ENCODE measurements at regions not wholly inside any gene's neighbourhood (a gene's known extent, or its start where the extent isn't known, plus 50 kb on each side); places are given as distances from the start of the nearest gene placed in this dataset.

DNA sequence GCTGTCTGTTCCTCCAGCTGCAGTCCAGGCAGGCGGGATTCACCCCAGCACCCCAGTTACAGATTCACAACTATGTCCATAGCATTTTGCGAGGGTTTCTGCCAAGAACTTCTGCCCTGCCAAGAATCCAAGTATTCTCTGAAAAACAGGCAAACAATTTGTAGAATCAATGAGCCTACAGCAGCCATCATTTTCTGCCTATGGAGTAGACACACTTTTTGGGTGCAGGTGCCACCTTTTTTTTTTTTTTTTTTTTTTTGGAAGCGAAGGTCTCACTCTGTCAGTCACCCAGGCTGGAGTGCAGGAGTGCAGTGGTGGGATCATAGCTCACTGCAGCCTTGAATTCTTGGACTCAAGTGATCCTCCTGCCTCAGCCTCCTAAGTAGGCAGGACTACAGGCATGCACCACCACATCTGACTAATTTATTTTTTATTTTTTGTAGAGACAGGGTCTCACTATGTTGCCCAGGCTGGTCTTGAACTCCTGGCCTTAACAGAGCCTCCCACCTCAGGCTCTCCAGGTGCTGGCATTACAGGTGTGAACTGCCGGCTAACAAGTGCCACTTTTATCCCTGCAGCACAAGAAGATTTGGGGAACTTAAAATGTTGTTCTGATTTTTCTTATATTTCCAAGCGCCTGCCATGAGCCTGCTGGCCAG lies 195.1 kb downstream of the SNX19 start:
- DNase-seq (ENCODE audit: low spot score in 2 of 2) = no peak
- intact Hi-C loops (cut with DNase I; ENCODE audit: low total_unique reads) = no loop called here

DNA sequence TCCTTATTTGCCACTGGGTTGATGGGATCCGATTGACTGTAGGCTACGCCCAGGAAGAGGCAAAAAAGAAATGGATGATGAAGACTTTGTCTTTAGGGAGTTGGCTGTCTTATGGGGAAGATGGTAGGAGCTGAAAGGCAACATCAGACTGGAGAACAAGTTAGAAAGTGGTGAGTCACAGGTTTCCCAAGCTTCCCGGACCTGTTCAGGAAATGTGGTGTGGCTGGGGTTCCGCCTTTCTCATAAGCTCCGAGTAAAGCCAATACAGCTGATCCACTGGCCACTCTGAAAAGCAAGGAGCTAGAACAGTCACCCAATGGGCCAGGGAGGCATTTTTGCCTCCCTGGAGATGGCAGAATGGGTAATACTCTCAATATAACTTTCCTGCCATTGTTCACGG lies 194.5 kb downstream of the SNX19 start:
- intact Hi-C loops (cut with DNase I; ENCODE audit: low total_unique reads) = no loop called here
- H3K36me3 ChIP-seq = no peaks in the 10 kb centered on the region
- H3K4me1 ChIP-seq = peaks cover 0 to 8% of the 10 kb centered on the region in 2 donors
- no peak for DNase-seq (ENCODE audit: low spot score in 2 of 2)
- H3K4me3 ChIP-seq = no peak overlapping the region
- H3K27ac ChIP-seq = no peak overlapping the region
- no peaks in the 10 kb centered on the region for H3K9me3 ChIP-seq
- TF ChIP-seq POLR2AphosphoS5 (IDR thresholded peaks at IDR 0.05) = no peak
- no peak for TF ChIP-seq POLR2A (IDR thresholded peaks at IDR 0.05)
- TF ChIP-seq, protein P1, sequence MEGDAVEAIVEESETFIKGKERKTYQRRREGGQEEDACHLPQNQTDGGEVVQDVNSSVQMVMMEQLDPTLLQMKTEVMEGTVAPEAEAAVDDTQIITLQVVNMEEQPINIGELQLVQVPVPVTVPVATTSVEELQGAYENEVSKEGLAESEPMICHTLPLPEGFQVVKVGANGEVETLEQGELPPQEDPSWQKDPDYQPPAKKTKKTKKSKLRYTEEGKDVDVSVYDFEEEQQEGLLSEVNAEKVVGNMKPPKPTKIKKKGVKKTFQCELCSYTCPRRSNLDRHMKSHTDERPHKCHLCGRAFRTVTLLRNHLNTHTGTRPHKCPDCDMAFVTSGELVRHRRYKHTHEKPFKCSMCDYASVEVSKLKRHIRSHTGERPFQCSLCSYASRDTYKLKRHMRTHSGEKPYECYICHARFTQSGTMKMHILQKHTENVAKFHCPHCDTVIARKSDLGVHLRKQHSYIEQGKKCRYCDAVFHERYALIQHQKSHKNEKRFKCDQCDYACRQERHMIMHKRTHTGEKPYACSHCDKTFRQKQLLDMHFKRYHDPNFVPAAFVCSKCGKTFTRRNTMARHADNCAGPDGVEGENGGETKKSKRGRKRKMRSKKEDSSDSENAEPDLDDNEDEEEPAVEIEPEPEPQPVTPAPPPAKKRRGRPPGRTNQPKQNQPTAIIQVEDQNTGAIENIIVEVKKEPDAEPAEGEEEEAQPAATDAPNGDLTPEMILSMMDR (IDR thresholded peaks at IDR 0.05) = no peak
- H3K27me3 ChIP-seq = no peaks in the 10 kb centered on the region

More for the DNA sequence above, 195.1 kb downstream of the SNX19 start:
- no peak for TF ChIP-seq POLR2A (IDR thresholded peaks at IDR 0.05)
- TF ChIP-seq, protein P1 (IDR thresholded peaks at IDR 0.05) = no peak
- no peak for TF ChIP-seq POLR2AphosphoS5 (IDR thresholded peaks at IDR 0.05)
- H3K27ac ChIP-seq = no peak overlapping the region
- H3K27me3 ChIP-seq = no peaks in the 10 kb centered on the region
- H3K4me1 ChIP-seq = peaks cover 0 to 8% of the 10 kb centered on the region in 2 donors
- no peaks in the 10 kb centered on the region for H3K36me3 ChIP-seq
- no peaks in the 10 kb centered on the region for H3K9me3 ChIP-seq
- no peak overlapping the region for H3K4me3 ChIP-seq

DNA sequence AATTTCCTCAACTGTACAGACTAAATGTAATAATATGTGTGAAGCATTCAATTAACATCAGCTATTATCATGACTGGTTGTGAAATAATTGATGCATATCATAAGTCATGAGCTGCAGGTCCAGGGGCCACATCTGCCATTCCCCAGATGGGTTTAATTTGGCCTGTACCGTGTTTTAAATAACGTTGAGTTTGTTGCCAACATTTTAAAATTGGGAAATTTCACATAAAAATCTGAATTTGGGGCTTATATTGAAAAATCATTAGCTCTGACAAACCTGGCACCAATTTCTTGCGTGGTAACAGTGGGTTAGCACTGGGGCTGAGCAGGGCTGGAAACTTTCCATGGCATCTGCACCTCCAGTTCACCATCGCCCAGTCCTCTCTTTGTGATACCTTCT lies 193.9 kb downstream of the SNX19 start:
- Histone ChIP-seq H3K36me3 (no peaks in the 10 kb centered on the region), H3K27ac (no peak overlapping the region), H3K9me3 (no peaks in the 10 kb centered on the region), H3K27me3 (no peaks in the 10 kb centered on the region), H3K4me3 (no peak overlapping the region), H3K4me1 (peaks cover 0 to 8% of the 10 kb centered on the region in 2 donors)
- no peak for DNase-seq (ENCODE audit: low spot score in 2 of 2)
- TF ChIP-seq POLR2AphosphoS5 (IDR thresholded peaks at IDR 0.05) (no peak), POLR2A (IDR thresholded peaks at IDR 0.05) (no peak)
- TF ChIP-seq, protein P1 (IDR thresholded peaks at IDR 0.05) = no peak
- intact Hi-C loops (cut with DNase I; ENCODE audit: low total_unique reads) = no loop called here

DNA sequence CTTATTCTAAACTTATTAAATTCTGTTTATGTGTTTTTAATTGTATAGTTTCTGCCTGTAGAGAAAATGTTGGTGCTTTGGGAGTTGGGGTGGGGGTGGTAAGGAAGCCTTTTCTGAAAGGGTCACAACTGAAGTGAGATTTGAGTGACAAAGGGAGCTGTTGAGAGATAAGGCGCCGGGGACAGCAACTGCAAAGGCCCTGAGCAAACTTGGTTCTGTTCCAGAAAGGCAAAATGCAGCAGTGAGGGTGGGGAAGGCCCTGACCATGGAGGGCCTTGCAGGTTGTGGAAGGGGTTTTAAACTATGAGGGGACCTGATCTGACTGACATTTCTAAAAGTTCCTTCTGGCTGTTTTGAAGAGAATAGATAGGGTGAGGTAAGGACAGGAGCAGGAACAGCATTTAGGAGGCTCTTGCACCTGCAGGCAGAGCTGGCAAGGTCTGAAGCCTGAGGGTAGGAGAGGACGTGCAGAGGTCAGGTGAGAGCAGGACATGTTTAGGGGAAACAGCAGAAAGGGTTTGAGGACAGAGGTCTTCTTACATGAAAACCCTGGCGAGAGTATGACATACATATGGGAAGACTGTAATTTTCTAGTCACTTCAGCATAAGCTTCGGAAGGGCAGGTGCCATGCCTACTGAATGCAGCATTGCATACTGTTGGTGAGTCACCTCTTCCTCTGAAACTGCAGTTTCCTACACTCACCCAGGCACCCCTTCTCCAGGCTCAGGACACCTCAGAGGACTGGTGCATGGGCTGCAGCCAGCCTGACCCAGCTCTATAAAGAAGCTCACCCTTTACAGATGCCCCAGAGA lies 190.7 kb downstream of the SNX19 start:
- TF ChIP-seq, protein P1 (IDR thresholded peaks at IDR 0.05) = no peak
- TF ChIP-seq POLR2AphosphoS5 (IDR thresholded peaks at IDR 0.05) = no peak
- no peak for TF ChIP-seq POLR2A (IDR thresholded peaks at IDR 0.05)
- DNase-seq (ENCODE audit: low spot score in 2 of 2) = no peak
- H3K4me1 ChIP-seq = peaks cover 0 to 8% of the 10 kb centered on the region in 2 donors
- peaks cover 3 to 9% of the 10 kb centered on the region in 2 donors for H3K9me3 ChIP-seq
- peak overlapping the region; percentile 31 to 72 for H3K27ac ChIP-seq
- no peaks in the 10 kb centered on the region for H3K27me3 ChIP-seq
- no peak overlapping the region for H3K4me3 ChIP-seq
- intact Hi-C loops (cut with DNase I; ENCODE audit: low total_unique reads) = no loop called here
- H3K36me3 ChIP-seq = no peaks in the 10 kb centered on the region
